EH (cell line): ENCODE measurements at regions not wholly inside any gene's neighbourhood (a gene's known extent, or its start where the extent isn't known, plus 50 kb on each side); places are given as distances from the start of the nearest gene placed in this dataset.

Source experiments
- DNase-seq: peaks from one replicate; pipeline ENCODE4 v3.0.0-alpha.2; 2015; ENCODE audit warnings: low read depth

DNA sequence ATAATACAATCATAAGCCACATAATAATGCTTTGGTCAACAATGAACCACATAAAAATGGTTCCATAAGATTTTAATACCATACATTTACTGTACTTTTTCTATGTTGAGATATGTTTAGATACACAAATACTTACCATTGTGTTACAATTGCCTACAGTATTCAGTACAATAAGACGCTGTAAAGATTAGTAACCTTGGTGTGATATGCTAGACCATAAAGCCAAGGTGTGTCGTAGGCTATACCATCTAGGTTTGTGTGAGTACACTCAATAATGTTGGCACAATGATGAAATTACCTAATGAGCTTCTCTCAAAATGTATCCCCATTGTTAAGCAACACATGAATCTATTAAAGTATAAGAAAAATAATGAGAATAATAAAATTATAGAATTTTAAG is 662.3 kb downstream of the SATB2 start:
- DNase-seq, result no peak

DNA sequence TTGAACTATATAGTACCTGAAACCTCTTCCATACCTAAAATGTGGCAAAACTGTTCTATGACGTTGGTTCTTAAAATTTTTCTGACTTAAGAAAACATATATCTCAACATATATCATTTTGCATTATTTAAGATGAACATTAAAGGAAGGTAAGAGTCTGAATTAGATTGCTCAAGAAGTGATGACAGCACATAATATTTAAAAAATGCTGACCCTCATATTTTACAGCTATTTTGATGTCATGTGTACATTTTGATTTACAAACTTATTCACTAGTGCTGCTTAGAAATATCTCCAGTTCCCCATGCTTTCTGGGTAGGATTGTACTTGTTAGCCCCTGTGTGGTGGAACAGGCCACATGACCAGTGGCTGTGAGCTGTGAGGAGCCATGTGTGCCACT is 666.1 kb downstream of the SATB2 start:
- no peak for DNase-seq

GRCh38 chr2:198788676-198789075 is 669.1 kb downstream of the SATB2 start:
- DNase-seq, result no peak

- no peak for DNase-seq
Observed at GRCh38 chr2:198782734-198783133, 675.0 kb downstream of the SATB2 start.

GRCh38 chr2:198776616-198777406 is 680.9 kb downstream of the SATB2 start:
- no peak for DNase-seq

DNA sequence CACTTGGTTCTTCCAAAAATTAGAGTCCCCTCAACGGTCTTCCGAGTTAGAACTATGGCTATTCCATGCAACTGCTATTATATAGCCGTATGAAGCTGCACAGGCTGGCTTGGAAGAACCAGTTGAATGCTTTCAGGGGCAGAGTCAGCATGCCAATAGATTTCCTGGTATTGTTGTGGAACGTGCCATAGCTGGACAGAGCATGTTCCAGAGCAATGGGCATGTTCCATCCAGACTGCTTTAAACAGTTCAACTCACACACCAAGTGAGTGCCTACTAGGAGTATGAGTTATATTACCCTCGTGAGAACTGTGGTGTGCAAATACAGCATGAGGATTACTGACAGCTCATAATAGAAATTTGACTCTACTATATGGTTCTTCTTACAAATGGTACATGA is 682.0 kb downstream of the SATB2 start:
- DNase-seq, result no peak

DNA sequence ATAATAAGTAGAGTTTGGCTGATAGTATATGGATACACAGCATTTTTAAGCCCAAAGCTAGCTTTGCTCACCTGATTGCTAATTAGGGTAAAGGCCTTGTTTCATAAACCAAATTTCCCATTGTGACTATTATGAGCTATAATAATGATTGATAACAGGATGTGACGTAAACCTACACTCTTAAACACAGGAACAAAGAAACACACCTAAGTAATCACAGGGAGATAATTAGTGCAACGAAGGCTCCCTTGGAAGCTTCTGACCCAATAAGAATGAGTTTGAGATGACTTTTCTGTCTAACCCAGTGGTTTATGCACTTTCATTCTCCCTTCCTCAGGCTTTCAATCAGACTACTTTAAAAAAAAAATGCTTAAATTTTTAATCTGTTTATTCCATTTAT is 683.2 kb downstream of the SATB2 start:
- DNase-seq, result no peak

DNA sequence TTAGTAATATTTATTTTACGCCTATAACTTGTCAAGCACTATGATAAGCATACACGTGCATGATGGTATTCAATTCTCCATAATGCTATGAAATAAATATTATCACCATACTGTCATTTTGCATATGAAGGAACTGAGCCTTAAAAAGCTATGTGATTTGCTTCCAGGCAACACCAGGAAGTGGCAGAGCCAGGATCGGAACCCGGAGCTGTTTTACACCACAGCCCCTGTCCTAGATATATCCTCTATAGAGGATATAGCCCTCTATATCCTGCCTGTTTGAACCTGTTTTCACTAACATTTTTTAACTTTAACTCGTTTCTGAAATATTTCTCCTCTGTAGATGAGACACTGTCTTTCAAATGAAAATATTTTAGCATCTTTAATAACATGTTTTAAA is 690.0 kb downstream of the SATB2 start:
- no peak for DNase-seq

GRCh38 chr2:198763793-198764192 is 693.9 kb downstream of the SATB2 start:
- DNase-seq, result peak; percentile 15

- peak; percentile 30 for DNase-seq
Observed at GRCh38 chr2:198762441-198762840, 695.3 kb downstream of the SATB2 start.

GRCh38 chr2:198757069-198757468 is 700.7 kb downstream of the SATB2 start:
- DNase-seq, result no peak

- DNase-seq, result peak; percentile 75
Observed at GRCh38 chr2:198756166-198756565, 701.6 kb downstream of the SATB2 start.

DNA sequence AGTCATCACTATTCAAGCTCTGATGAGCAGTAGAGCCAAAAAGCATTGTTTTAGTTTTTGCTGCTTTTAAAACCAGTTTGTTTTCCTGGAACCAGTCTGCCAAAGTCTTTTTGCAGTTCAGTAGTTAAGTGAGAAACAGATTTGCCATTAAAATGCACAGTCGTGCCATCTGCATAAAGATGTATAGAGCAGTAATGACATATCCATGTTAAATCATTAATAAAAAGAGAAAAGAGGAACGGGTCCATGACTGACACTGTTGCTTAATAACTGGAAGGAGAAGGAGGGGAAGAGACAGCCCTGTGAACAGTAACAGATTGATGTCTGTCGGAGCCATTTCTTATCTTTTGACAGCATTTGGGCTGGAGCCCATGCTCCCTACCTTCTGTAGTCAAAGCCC is 704.6 kb downstream of the SATB2 start:
- no peak for DNase-seq

- peak; percentile 8 for DNase-seq
Observed at GRCh38 chr2:198749364-198749763, 708.4 kb downstream of the SATB2 start.

DNA sequence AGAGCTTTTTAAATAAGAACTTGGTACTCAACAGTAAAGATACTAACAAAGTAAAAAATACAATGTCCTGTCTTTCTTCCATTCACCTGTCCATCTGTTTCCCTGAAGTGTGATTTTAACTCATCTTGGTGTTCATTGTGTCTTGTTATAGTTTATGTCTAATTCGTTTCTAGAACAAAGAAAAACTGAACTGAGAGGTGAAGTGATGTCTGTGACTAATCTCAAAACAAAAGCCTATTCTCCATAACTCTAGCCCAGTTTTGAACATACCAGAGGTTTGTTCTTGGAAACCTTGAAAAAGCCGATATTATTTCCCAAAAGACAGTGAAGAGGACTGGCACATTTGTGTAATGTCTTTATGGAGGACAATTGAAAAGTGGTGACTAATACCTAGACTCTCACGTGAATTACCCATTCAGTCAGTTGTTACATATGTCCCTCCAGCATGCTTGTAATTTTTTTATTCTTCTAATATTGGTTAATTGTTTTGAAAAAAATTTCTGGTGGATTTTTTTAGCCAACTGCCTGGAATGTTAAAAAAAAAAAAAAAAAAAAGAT is 725.8 kb downstream of the SATB2 start:
- peak; percentile 42 for DNase-seq

- DNase-seq, result no peak
Observed at GRCh38 chr2:198720266-198720665, 737.5 kb downstream of the SATB2 start.

- DNase-seq, result no peak
Observed at GRCh38 chr2:198717451-198717850, 740.3 kb downstream of the SATB2 start.

DNA sequence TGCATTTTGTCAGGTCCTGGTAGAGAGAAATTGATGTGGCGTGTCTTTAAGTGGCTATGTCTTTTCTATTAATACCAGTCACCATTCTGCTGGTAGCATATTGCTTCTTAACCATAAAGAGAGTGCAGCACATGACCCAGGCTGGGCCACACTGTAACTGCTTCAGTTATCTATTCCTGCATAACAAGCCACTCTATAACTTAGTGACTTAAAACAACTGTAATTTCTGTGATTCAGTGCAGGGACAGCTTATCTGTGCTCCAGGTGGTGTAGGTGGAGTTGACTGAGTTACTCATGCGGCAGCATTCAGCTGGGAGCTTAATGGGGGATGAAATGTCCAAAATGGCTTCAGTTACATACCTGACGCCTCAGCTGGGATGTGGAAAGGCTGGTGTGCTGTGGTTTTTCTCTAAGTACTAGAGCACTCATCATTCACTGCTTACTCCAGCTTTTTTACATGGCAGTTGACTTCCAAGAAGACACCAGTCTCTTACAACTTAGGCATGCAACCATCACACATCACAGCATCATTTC is 742.4 kb downstream of the SATB2 start:
- DNase-seq, result no peak

DNA sequence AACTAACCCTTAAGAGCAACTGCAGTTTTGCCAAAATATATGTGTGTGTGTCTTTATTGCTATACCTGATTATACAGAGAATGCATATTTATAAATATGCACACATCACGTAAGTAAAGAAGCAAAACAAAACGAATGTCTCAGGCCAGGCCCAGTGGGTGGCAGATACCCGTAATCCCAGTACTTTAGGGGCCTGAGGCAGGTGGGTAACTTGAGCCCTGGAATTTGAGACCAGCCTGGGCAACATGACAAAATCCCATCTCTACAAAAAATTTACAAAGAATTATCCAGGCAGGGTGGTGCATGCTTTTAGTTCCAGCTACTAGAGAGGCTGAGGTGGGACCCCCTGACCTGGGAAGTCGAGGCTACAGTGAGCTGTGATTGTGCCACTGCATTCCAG is 745.3 kb downstream of the SATB2 start:
- no peak for DNase-seq

DNA sequence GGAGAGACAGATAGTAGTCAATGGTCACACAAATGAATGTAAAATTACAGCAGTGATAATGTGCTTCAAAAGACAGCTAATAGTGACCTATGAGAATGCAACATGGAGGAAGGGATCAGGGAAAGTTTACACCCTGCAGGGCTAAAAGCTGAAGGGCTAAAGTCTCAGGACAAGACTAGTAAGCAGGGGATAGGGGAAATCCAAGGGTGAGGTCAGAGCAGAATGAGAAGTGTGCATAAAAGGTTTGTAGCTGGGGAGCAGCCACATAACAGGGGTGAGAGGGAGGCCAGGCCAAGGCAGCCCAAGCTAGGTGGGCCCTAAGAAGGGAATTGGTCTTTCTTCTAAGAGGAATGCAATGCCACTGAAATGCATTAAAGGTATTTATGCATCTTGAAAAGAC is 746.3 kb downstream of the SATB2 start:
- no peak for DNase-seq

DNA sequence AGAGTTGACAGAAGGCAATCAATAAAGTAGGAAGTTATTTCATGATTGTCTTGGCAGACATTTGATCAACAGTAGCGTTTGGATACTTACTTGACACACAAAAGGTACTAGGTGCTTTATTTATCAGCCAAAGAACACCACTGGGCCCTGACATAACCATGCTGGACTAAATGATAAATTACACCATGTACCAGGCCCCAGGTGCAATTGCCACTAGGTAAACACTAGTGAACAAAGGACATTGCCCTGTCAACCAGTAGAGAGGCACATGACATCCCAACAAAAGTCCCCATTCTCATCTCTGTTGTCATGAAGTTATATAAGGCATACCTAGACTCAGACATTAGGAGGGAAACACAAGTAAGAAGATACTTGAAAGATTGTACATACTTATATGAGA is 747.2 kb downstream of the SATB2 start:
- no peak for DNase-seq

- DNase-seq, result peak; percentile 6
Observed at GRCh38 chr2:198706476-198707082, 751.2 kb downstream of the SATB2 start.

- no peak for DNase-seq
Observed at GRCh38 chr2:198703281-198703680, 754.5 kb downstream of the SATB2 start.
